ENCODE measurements at regions not wholly inside any gene's neighbourhood (a gene's known extent, or its start where the extent isn't known, plus 50 kb on each side); places are given as distances from the start of the nearest gene placed in this dataset.

DNA sequence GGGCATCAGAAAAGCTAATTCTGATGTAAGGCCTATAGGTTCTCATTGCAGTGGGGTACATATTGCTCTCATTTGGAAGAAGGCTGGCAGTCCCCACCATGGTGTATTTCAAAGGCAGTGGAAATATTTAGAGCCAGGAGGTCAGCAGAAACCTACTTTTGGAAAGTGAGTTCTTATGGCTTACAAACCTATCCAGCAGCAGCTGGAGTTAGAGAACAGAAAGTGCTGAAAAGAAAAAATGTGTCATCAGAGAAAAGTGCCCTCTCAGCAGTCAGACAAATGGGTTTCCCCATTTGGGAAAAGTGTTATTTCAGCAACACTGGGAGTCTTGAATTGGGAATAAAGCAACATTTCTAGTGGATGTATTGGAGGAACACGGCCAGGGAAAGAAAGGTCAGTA lies 105.7 kb upstream of the IGFBP3 start:
- Histone ChIP-seq H3K9me3 (ENCODE audit: insufficient read depth in 2 of 2, low read depth in 1 of 2, low read length in 1 of 2) (no peaks in the 10 kb centered on the region), H2AFZ (ENCODE audit: low read length) (no peak overlapping the region), H3K4me3 (ENCODE audit: extremely low read depth in 1 of 4, insufficient read depth in 2 of 4, low read depth in 3 of 4, low read length in 4 of 4) (no peak overlapping the region), H2BK120ac (replicated peaks; ENCODE audit: low read depth, low read length) (no peak overlapping the region), H2BK5ac (ENCODE audit: low read depth, low read length) (no peak overlapping the region), H3K4ac (replicated peaks; ENCODE audit: insufficient read length, low read depth, low read length) (no peak overlapping the region), H3K9ac (replicated peaks in 1 of 4; ENCODE audit: extremely low read depth in 1 of 4, low read depth in 3 of 4, low read length in 3 of 4) (no peak overlapping the region), H3K4me2 (ENCODE audit: insufficient read depth in 1 of 2, low read depth in 2 of 2, low read length in 2 of 2) (no peak overlapping the region), H2BK12ac (ENCODE audit: low read depth, low read length) (no peak overlapping the region), H3K18ac (ENCODE audit: extremely low read depth, low read length) (no peak overlapping the region), H4K5ac (ENCODE audit: insufficient read length, low read depth, low read length) (no peak overlapping the region), H2BK20ac (ENCODE audit: low read length) (no peak overlapping the region), H4K8ac (ENCODE audit: extremely low read depth, insufficient read depth, low read length) (no peak overlapping the region), H2BK15ac (ENCODE audit: low read length) (no peak overlapping the region), H3K36me3 (ENCODE audit: control insufficient read depth in 2 of 4, insufficient read depth in 4 of 4, low read length in 3 of 4) (no peaks in the 10 kb centered on the region), H3K27me3 (replicated peaks in 1 of 4; ENCODE audit: control insufficient read depth in 3 of 4, extremely low read depth in 1 of 4, insufficient read depth in 3 of 4, low read length in 3 of 4) (no peaks in the 10 kb centered on the region), H3K23me2 (ENCODE audit: low read depth, low read length) (no peaks in the 10 kb centered on the region), H3K56ac (replicated peaks; ENCODE audit: insufficient read length, low read depth, low read length) (no peak overlapping the region), H3K23ac (ENCODE audit: insufficient read length) (no peak overlapping the region), H3K14ac (ENCODE audit: insufficient read length) (no peak overlapping the region), H4K91ac (replicated peaks; ENCODE audit: insufficient read length, low read length) (no peak overlapping the region), H3K27ac (ENCODE audit: low read depth, low read length) (no peak overlapping the region), H4K20me1 (replicated peaks in 1 of 2; ENCODE audit: control insufficient read depth in 1 of 2, insufficient read depth in 2 of 2, low read length in 2 of 2) (no peaks in the 10 kb centered on the region), H3K79me1 (ENCODE audit: low read depth, low read length) (no peaks in the 10 kb centered on the region), H3K4me1 (replicated peaks in 1 of 4; ENCODE audit: control insufficient read depth in 3 of 4, insufficient read depth in 4 of 4, low read length in 3 of 4) (0 out of 7 replicates have a peak, but pooled peaks cover 0 to 2% (median 0%) of the 10 kb centered on the region in 4 experiments), H3K79me2 (ENCODE audit: control insufficient read depth in 1 of 2, insufficient read depth in 2 of 2, low read length in 2 of 2) (no peaks in the 10 kb centered on the region), H2AK5ac (ENCODE audit: low read depth, low read length) (no peak overlapping the region)
- DNase-seq (ENCODE audit: low read depth in 1 of 2, low spot score in 2 of 2): no peak
- 94% methylated on average over 1 of the region's 1 CpG; no CpG with 5 or more reads in 1 of the 2 experiments for WGBS, 2 experiments (ENCODE audit: extremely low coverage in 1 of 2, insufficient coverage in 1 of 2, insufficient read length in 1 of 2, insufficient replicate concordance in 2 of 2, low coverage in 1 of 2, low lambda C conversion rate in 2 of 2, missing lambda C conversion rate in 1 of 2)
- no peak for FAIRE-seq
- POLR2A ChIA-PET (ENCODE audit: partially characterized antibody): no interaction called here
- CTCF ChIA-PET (ENCODE audit: partially characterized antibody): no interaction called here
- TF ChIP-seq SP1 (IDR thresholded peaks at IDR 0.05; ENCODE audit: low read depth, low read length): no peak
- TF ChIP-seq MAFK (IDR thresholded peaks at IDR 0.05; ENCODE audit: low read depth, low read length): no peak
- TF ChIP-seq SIRT6 (IDR thresholded peaks at IDR 0.05; ENCODE audit: low read length): no peak
- no peak for TF ChIP-seq PHF8 (conservative IDR thresholded peaks at IDR 0.05; ENCODE audit: low read depth, low read length)
- no peak for TF ChIP-seq RNF2 (IDR thresholded peaks at IDR 0.05; ENCODE audit: borderline replicate concordance, low read depth, low read length, missing control alignments, poor library complexity, severe bottlenecking)
- TF ChIP-seq BCL11A (IDR thresholded peaks at IDR 0.05; ENCODE audit: low read depth in 2 of 2, low read length in 2 of 2): no peak
- no peak for TF ChIP-seq TAF1 (IDR thresholded peaks at IDR 0.05; ENCODE audit: low read depth, low read length)
- TF ChIP-seq KDM1A (IDR thresholded peaks at IDR 0.05; ENCODE audit: borderline replicate concordance, low read length): no peak
- TF ChIP-seq, protein P1, sequence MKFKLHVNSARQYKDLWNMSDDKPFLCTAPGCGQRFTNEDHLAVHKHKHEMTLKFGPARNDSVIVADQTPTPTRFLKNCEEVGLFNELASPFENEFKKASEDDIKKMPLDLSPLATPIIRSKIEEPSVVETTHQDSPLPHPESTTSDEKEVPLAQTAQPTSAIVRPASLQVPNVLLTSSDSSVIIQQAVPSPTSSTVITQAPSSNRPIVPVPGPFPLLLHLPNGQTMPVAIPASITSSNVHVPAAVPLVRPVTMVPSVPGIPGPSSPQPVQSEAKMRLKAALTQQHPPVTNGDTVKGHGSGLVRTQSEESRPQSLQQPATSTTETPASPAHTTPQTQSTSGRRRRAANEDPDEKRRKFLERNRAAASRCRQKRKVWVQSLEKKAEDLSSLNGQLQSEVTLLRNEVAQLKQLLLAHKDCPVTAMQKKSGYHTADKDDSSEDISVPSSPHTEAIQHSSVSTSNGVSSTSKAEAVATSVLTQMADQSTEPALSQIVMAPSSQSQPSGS (IDR thresholded peaks at IDR 0.05; ENCODE audit: low read length): no peak
- no peak for TF ChIP-seq RXRA (IDR thresholded peaks at IDR 0.05; ENCODE audit: insufficient read depth, low read depth, low read length)
- TF ChIP-seq TCF12 (IDR thresholded peaks at IDR 0.05; ENCODE audit: low read depth, low read length): no peak
- no peak for TF ChIP-seq TEAD4 (IDR thresholded peaks at IDR 0.05; ENCODE audit: low read depth, low read length)
- TF ChIP-seq SRF (IDR thresholded peaks at IDR 0.05; ENCODE audit: low read depth, low read length): no peak
- TF ChIP-seq EZH2 (IDR thresholded peaks at IDR 0.05; ENCODE audit: low read depth, low read length, severe bottlenecking): no peak

Measured in H1 (cell line).